Body of pancreas (tissue), 4 donors: ENCODE measurements at regions not wholly inside any gene's neighbourhood (a gene's known extent, or its start where the extent isn't known, plus 50 kb on each side); places are given as distances from the start of the nearest gene placed in this dataset.

ENCODE experiments used
- CTCF ChIP-seq, 7 experiments: fragments of 450-650 bp in 4 of 7; fragments of 200-600 bp in 3 of 7; sonication (generic) in 3 of 7; IDR thresholded peaks; one replicate each; pipeline ENCODE4 v1.5.1; 2016 to 2019; ENCODE audit warnings: antibody characterized with exemption in 7 of 7
- POLR2A ChIP-seq, 3 donors: fragments of 450-650 bp; IDR thresholded peaks; one replicate each; pipeline ENCODE4 v1.6.1; 2016; ENCODE audit warnings: antibody characterized with exemption in 3 of 3, mild to moderate bottlenecking in 2 of 3

GRCh38 chr10:43872644-43873043 lies 224.0 kb upstream of the ZNF32 start:
- TF ChIP-seq CTCF (IDR thresholded peaks at IDR 0.05) (no peak), POLR2A (IDR thresholded peaks at IDR 0.05) (no peak)
